Mesenchymal stem cell (in vitro differentiated cells and primary cell): ENCODE measurements at regions not wholly inside any gene's neighbourhood (a gene's known extent, or its start where the extent isn't known, plus 50 kb on each side); places are given as distances from the start of the nearest gene placed in this dataset.

Experiments used
- DNase-seq: peaks from one replicate; pipeline ENCODE4 v3.0.0-alpha.2; 2013
- H2AFZ ChIP-seq: one replicate; pipeline ENCODE4 v1.6.1; 2013; ENCODE audit warnings: low read depth, mild to moderate bottlenecking, control low read depth, inconsistent platforms, low read length, moderate library complexity
- H2AK5ac ChIP-seq: 2 replicates; pipeline ENCODE4 v1.6.1; 2013; ENCODE audit warnings: low read length, moderate library complexity, mild to moderate bottlenecking, inconsistent platforms; ENCODE audit not compliant: severe bottlenecking
- H2BK120ac ChIP-seq: one replicate; pipeline ENCODE4 v1.6.1; 2013; ENCODE audit warnings: low read depth, mild to moderate bottlenecking, inconsistent platforms, low read length, moderate library complexity
- H2BK12ac ChIP-seq, 2 experiments: one replicate each; pipeline ENCODE4 v1.6.1; 2013; ENCODE audit warnings: inconsistent platforms in 2 of 2, low read length in 2 of 2, mild to moderate bottlenecking in 2 of 2, moderate library complexity in 2 of 2, control low read depth in 1 of 2
- H2BK15ac ChIP-seq: one replicate; pipeline ENCODE4 v1.6.1; 2013; ENCODE audit warnings: mild to moderate bottlenecking, low read depth, inconsistent platforms; ENCODE audit not compliant: poor library complexity, severe bottlenecking
- H2BK5ac ChIP-seq: 2 replicates; pipeline ENCODE4 v1.6.1; 2013; ENCODE audit warnings: low read depth, mild to moderate bottlenecking, low read length, control low read depth, inconsistent platforms; ENCODE audit not compliant: poor library complexity, severe bottlenecking
- H3K14ac ChIP-seq, 2 experiments: one replicate each; pipeline ENCODE4 v1.6.1; 2013; ENCODE audit warnings: inconsistent platforms in 2 of 2, low read length in 2 of 2, control low read depth in 1 of 2, mild to moderate bottlenecking in 1 of 2, moderate library complexity in 1 of 2
- H3K18ac ChIP-seq, 2 experiments: one replicate each; pipeline ENCODE4 v1.6.1; 2013; ENCODE audit warnings: inconsistent platforms in 2 of 2, low read length in 2 of 2, control low read depth in 1 of 2, low read depth in 1 of 2, mild to moderate bottlenecking in 1 of 2
- H3K23ac ChIP-seq, 2 experiments: one replicate each; pipeline ENCODE4 v1.6.1; 2013; ENCODE audit warnings: inconsistent platforms in 2 of 2, low read length in 2 of 2, mild to moderate bottlenecking in 2 of 2, moderate library complexity in 2 of 2, control low read depth in 1 of 2
- H3K27ac ChIP-seq: 2 replicates; pipeline ENCODE4 v1.5.1; 2013; ENCODE audit warnings: mild to moderate bottlenecking, moderate library complexity, low read length, control low read depth, inconsistent platforms; ENCODE audit not compliant: poor library complexity, severe bottlenecking
- H3K27me3 ChIP-seq, 2 experiments: 2 replicates each; pipeline versions ENCODE4 v1.6.1 to v1.7.0; 2013; ENCODE audit warnings: low read length in 2 of 2, mild to moderate bottlenecking in 2 of 2, moderate library complexity in 2 of 2, control low read depth in 1 of 2, inconsistent platforms in 1 of 2; ENCODE audit not compliant: control insufficient read depth in 1 of 2, insufficient read depth in 1 of 2
- H3K36me3 ChIP-seq, 2 experiments: 2 replicates each; pipeline versions ENCODE4 v1.6.1 to v1.7.0; 2013; ENCODE audit warnings: low read length in 2 of 2, control low read depth in 1 of 2, inconsistent platforms in 1 of 2, low read depth in 1 of 2, mild to moderate bottlenecking in 1 of 2; ENCODE audit not compliant: insufficient read depth in 2 of 2, control insufficient read depth in 1 of 2
- H3K4ac ChIP-seq, 2 experiments: one replicate each; pipeline ENCODE4 v1.6.1; 2013; ENCODE audit warnings: inconsistent platforms in 2 of 2, low read length in 2 of 2, mild to moderate bottlenecking in 2 of 2, moderate library complexity in 2 of 2, control low read depth in 1 of 2, low read depth in 1 of 2
- H3K4me1 ChIP-seq: 2 replicates; pipeline ENCODE4 v1.6.1; 2013; ENCODE audit warnings: low read depth, low read length, control low read depth; ENCODE audit not compliant: control insufficient read depth, insufficient read depth
- H3K4me2 ChIP-seq: 2 replicates; pipeline ENCODE4 v1.6.1; 2013; ENCODE audit warnings: low read length, mild to moderate bottlenecking, inconsistent platforms; ENCODE audit not compliant: poor library complexity, severe bottlenecking
- H3K4me3 ChIP-seq, 2 experiments: 2 replicates each; pipeline versions ENCODE4 v1.5.1 to v1.7.0; 2013; ENCODE audit warnings: low read length in 2 of 2, mild to moderate bottlenecking in 2 of 2, control low read depth in 1 of 2, low read depth in 1 of 2; ENCODE audit not compliant: insufficient read depth in 1 of 2
- H3K79me1 ChIP-seq: replicated peaks from 2 replicates; pipeline ENCODE4 v1.6.1; 2013; ENCODE audit warnings: mild to moderate bottlenecking, control low read depth, low read length, inconsistent platforms; ENCODE audit not compliant: poor library complexity, severe bottlenecking
- H3K9ac ChIP-seq: 2 replicates; pipeline ENCODE4 v1.7.0; 2013; ENCODE audit warnings: mild to moderate bottlenecking, low read length, moderate library complexity
- H3K9me3 ChIP-seq: 2 replicates; pipeline ENCODE4 v1.7.0; 2013; ENCODE audit warnings: mild to moderate bottlenecking, low read length; ENCODE audit not compliant: control insufficient read depth
- H4K8ac ChIP-seq: one replicate; pipeline ENCODE4 v1.6.1; 2013; ENCODE audit warnings: inconsistent platforms, mild to moderate bottlenecking, low read length, moderate library complexity
- H4K91ac ChIP-seq: one replicate; pipeline ENCODE4 v1.6.1; 2013; ENCODE audit warnings: mild to moderate bottlenecking, low read length, inconsistent platforms
- WGBS: methylation state at CpG from one replicate; pipeline ENCODE4 v1.1.7; 2013; ENCODE audit warnings: mixed read lengths; 5-methylcytosine and 5-hydroxymethylcytosine counted together

DNA sequence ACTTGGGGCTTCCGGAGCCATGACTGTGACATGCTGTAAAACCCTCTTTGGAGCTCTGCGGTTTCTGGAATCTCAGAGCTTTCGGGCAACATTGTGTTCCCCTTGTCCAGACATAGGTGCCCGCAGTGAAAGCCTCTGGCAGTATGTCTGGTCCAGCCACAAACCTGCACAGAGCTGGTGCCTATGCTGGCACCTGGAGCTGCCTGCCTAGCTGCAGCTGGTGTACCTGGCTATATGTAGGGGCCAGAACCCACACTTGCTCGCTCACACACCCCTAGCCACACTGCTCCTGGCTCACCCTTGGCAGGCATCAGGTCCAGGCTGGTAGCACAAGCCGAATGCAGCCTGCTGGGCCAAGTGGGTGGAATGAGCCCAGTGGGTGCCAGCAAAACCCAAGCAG, 861.1 kb downstream of the FLRT2 start:
- peaks cover 21% of the 10 kb centered on the region for H3K9me3 ChIP-seq
- no peak overlapping the region for H3K9ac ChIP-seq
- no peak overlapping the region for H4K91ac ChIP-seq
- H3K27me3 ChIP-seq = no peaks in the 10 kb centered on the region
- no peaks in the 10 kb centered on the region for H3K79me1 ChIP-seq
- H3K27ac ChIP-seq = no peak overlapping the region
- no peak overlapping the region for H3K4me2 ChIP-seq
- WGBS = 91% methylated on average over 6 of the region's 6 CpGs
- H2BK12ac ChIP-seq = no peak overlapping the region
- H4K8ac ChIP-seq = no peak overlapping the region
- no peaks in the 10 kb centered on the region for H3K4me1 ChIP-seq
- no peak overlapping the region for H3K23ac ChIP-seq
- H3K14ac ChIP-seq = no peak overlapping the region
- H2AK5ac ChIP-seq = no peak overlapping the region
- no peak overlapping the region for H2BK15ac ChIP-seq
- H2BK120ac ChIP-seq = no peak overlapping the region
- no peak for DNase-seq
- H2AFZ ChIP-seq = no peak overlapping the region
- H3K4me3 ChIP-seq = no peak overlapping the region
- no peak overlapping the region for H2BK5ac ChIP-seq
- no peak overlapping the region for H3K18ac ChIP-seq
- H3K36me3 ChIP-seq = no peaks in the 10 kb centered on the region
- H3K4ac ChIP-seq = no peak overlapping the region

DNA sequence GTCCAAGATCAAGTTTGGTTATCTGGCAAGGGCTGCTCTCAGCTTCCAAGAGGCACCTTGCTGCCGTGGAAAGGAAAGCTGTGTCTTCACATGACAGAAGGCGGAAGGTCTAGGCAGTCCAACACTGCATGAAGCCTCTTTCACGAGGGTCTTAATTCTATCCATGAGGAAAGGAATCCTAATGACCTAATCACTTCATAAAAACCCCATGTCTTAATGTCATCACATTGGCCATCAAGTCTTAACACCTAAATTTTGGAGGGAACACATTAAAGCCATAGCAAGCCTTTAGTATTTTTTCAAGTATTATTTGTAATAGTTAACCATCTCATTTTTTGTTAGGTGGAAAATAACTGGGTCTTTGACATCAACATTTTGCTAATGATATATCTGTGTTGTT, 858.3 kb downstream of the FLRT2 start:
- H3K4ac ChIP-seq = no peak overlapping the region
- H4K91ac ChIP-seq = no peak overlapping the region
- H2BK12ac ChIP-seq = no peak overlapping the region
- H2AFZ ChIP-seq = no peak overlapping the region
- H3K9me3 ChIP-seq = peaks cover 19% of the 10 kb centered on the region
- H2AK5ac ChIP-seq = no peak overlapping the region
- no peak overlapping the region for H3K14ac ChIP-seq
- no peak overlapping the region for H3K4me2 ChIP-seq
- no peak overlapping the region for H2BK15ac ChIP-seq
- no peak overlapping the region for H2BK5ac ChIP-seq
- no peaks in the 10 kb centered on the region for H3K4me1 ChIP-seq
- no peak overlapping the region for H2BK120ac ChIP-seq
- H3K79me1 ChIP-seq = no peaks in the 10 kb centered on the region
- no peak overlapping the region for H3K4me3 ChIP-seq
- no peak overlapping the region for H3K27ac ChIP-seq
- no peak for DNase-seq
- no peaks in the 10 kb centered on the region for H3K36me3 ChIP-seq
- WGBS = 94% methylated on average over 3 of the region's 3 CpGs
- no peak overlapping the region for H4K8ac ChIP-seq
- H3K18ac ChIP-seq = no peak overlapping the region
- no peaks in the 10 kb centered on the region for H3K27me3 ChIP-seq
- H3K23ac ChIP-seq = no peak overlapping the region
- H3K9ac ChIP-seq = no peak overlapping the region

DNA sequence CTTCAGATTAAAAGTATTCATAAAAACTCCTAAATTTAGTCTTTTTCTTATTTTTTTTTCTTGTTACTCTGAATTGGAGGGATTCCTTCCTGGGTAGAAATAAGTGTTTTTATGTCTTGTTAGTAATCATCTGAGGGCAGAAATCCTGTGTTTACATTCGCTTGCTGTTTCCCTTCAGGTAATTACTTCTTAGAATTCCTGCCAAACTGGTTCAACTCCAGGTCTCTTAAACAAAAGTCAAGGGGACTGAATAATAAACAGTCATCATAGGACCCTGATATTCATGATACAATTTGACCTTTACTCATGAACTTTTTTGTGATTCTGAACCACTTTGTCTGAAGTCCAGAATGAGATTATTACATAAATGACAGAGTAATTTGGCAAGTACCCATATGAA, 843.9 kb downstream of the FLRT2 start:
- Histone ChIP-seq H3K27me3 (no peaks in the 10 kb centered on the region), H3K4me1 (no peaks in the 10 kb centered on the region), H3K36me3 (no peaks in the 10 kb centered on the region), H3K4ac (no peak overlapping the region), H3K9ac (no peak overlapping the region), H3K9me3 (peaks cover 6% of the 10 kb centered on the region), H4K8ac (no peak overlapping the region), H3K4me3 (no peak overlapping the region), H3K23ac (no peak overlapping the region), H3K79me1 (no peaks in the 10 kb centered on the region), H2BK120ac (no peak overlapping the region), H4K91ac (no peak overlapping the region), H3K14ac (no peak overlapping the region), H2AFZ (no peak overlapping the region), H2BK5ac (no peak overlapping the region), H2BK12ac (no peak overlapping the region), H3K4me2 (no peak overlapping the region), H3K27ac (no peak overlapping the region), H2AK5ac (no peak overlapping the region), H3K18ac (no peak overlapping the region), H2BK15ac (no peak overlapping the region)
- no peak for DNase-seq
- 91% methylated on average over 1 of the region's 1 CpG for WGBS

DNA sequence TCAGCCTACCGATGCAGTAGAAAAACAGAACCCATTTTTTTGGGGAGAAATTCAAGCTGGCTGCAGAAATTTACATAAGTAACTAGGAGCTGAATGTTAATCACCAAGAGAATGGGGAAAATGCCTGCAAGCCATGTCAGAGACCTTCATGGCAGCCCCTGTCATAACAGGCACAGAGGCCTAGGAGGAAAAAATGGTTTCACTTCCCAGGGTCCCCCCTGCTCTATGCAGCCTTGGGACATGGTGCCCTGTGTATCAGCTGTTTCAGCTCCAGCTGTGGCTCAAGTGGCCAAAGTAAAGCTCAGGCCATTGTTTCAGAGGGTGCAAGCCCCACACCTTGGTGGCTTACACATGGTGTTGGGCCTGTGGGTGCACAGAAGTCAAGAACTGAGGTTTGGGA, 842.5 kb downstream of the FLRT2 start:
- no peaks in the 10 kb centered on the region for H3K27me3 ChIP-seq
- H3K4ac ChIP-seq = no peak overlapping the region
- no peak overlapping the region for H3K4me3 ChIP-seq
- no peak overlapping the region for H2AK5ac ChIP-seq
- no peak overlapping the region for H3K18ac ChIP-seq
- no peak overlapping the region for H3K4me2 ChIP-seq
- no peak overlapping the region for H4K91ac ChIP-seq
- H2AFZ ChIP-seq = no peak overlapping the region
- no peak overlapping the region for H3K23ac ChIP-seq
- H3K9ac ChIP-seq = no peak overlapping the region
- H4K8ac ChIP-seq = no peak overlapping the region
- H2BK15ac ChIP-seq = no peak overlapping the region
- H2BK5ac ChIP-seq = no peak overlapping the region
- no peak for DNase-seq
- no peak overlapping the region for H2BK120ac ChIP-seq
- H3K4me1 ChIP-seq = no peaks in the 10 kb centered on the region
- no peak overlapping the region for H3K27ac ChIP-seq
- 100% methylated on average over 1 of the region's 1 CpG for WGBS
- H2BK12ac ChIP-seq = no peak overlapping the region
- no peaks in the 10 kb centered on the region for H3K36me3 ChIP-seq
- H3K14ac ChIP-seq = no peak overlapping the region
- H3K9me3 ChIP-seq = peaks cover 6% of the 10 kb centered on the region
- no peaks in the 10 kb centered on the region for H3K79me1 ChIP-seq
